Inflammatory macrophage treated with lipopolysaccharide for 1 hour (primary cell): ENCODE measurements at regions not wholly inside any gene's neighbourhood (a gene's known extent, or its start where the extent isn't known, plus 50 kb on each side); places are given as distances from the start of the nearest gene placed in this dataset.
A peak's percentile ranks its signal among the peaks of the same experiment; 100 is the strongest.

Source experiments
- DNase-seq, 2 donors: peaks; one replicate each; pipeline ENCODE4 v3.0.0-alpha.2; 2020 to 2022

GRCh38 chr2:129728035-129728972, 251.2 kb upstream of the RAB6C start:
- no peak for DNase-seq

DNA sequence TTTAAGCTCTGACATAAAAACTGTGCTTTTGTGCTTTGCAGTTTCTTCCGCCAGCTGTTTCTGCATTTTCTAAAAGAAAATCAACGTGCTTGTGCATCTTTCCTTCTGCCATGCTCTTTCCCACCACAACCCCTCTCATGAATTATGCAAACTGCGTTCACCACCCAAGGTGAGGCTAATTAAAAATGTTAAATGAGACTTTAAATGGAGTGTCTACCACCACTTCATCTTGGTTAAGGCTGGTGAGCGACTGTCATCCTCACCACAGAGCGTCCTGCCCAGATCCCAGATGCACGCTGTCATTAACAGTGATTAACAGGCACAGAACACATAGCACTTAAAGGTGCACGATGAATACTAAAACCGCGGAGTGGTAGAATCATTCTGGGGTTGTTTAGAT, 250.5 kb upstream of the RAB6C start:
- DNase-seq, result no peak

- no peak for DNase-seq
Observed at GRCh38 chr2:129729646-129730045, 249.8 kb upstream of the RAB6C start.

DNA sequence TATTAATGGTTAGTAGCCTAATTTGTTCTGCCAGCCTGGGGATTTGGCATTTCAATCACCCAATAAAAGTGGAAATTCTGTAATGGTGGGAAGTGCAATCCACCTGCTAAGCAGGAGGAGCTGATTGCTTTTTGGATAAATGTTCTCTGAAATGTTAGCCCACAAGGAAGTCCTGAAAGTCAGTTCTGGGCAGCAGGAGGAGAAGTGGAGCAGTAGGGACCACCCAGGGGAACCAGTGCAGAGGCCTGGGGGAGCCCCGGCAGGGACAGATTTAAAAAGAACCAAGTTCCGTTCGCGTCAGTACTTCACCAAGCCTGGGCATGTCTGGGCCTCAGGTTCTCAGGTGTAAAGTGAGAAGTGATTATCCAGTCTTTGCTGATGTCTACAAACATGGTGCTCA, 248.5 kb upstream of the RAB6C start:
- DNase-seq, result no peak

GRCh38 chr2:129731907-129732629, 247.4 kb upstream of the RAB6C start:
- no peak for DNase-seq

GRCh38 chr2:129732630-129733026, 246.8 kb upstream of the RAB6C start:
- DNase-seq, result no peak

DNA sequence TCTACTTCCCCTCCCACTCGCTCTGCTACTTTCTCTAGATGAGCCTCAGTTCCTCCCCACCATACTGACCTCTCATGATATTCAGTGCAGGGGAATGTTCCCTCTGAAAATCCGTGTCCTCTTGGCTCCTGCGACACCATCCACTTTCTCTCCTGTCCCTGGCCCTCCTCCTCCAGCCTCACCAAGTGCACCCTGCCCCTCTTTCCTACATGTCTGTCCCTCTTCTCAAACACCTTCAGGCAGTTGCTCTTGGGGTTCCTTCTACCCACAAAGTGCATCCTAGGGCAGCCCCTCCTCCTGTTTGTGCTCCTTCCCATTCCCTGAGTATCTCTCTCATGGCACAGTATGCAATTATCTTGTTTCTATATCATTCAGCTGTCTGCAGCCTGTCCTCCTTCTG, 246.4 kb upstream of the RAB6C start:
- DNase-seq, result no peak

GRCh38 chr2:129733579-129733978, 245.9 kb upstream of the RAB6C start:
- DNase-seq, result no peak

DNA sequence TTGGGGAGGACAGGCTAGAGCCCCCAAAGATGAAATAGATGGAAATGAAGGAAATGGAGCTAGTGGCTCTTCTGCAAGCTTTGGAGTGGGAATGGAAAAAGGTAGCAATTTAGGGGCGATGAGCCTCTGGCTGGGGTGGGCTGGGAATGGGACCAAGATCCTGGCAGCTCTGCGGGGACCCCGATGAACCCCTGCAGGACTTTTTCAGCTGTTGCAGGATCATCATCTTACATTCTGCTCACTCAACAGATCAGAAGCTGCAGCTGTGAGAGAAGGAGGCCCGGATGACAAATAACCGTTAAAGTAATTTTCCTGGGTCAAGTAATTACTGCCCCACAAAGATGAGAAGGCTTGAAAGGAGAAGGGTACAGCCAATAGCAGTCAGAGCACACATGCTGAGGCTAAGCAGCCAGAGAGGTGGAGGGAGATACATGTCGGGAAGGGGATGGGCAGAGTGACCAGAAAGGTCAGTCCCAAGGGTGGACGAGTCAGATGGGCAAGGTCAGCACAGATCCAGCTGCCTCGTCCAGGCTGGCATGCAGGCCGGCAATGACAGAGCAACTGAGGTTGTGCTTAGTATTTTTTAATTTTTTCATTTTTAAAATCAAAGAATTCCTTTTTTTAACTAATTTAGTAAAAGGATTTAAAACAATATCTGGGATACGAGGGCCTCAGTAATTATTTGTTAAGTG, 245.0 kb upstream of the RAB6C start:
- no peak for DNase-seq

GRCh38 chr2:129735576-129735975, 243.9 kb upstream of the RAB6C start:
- no peak for DNase-seq

DNA sequence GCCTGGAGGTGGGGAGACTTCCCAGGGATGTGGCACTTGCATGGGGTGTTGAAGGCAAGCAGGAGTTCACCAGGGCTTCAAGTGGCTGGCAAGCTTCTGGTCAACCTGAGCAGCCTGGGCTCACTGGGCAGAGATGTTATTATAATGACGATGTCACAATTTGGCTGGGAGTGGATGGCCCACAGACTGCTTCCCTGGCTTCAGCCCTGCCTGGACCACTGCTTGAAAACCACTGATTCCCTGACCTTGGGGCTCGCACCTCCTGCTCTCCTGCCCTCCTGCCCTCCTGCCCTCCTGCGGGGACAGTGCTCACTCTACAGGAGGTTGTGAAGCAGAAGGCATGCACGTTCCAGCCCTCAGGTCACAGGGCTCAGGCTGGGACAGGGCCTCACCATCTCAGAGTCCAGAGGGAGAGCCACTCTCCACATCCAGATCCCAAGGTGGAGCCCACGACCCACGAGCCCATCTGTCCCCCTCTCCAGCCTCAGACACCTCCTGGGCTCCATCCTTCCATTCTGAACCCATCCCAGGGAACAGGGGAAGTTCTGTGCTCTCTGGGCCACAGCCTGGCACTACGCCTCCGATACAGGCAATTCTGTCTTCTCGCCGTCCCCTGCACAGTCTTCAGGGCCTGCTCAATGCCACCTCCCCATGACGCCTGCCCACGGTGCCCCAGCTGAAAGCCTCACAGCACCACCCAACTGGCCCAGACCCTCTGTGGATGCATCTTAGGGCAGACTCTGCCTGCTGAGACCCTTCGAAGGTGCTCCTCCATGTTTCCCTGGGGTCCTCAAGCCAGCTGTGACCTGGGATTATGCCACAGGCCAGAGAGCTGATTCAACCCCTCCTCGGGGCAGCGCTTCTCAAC, 241.6 kb upstream of the RAB6C start:
- DNase-seq, result no peak

DNA sequence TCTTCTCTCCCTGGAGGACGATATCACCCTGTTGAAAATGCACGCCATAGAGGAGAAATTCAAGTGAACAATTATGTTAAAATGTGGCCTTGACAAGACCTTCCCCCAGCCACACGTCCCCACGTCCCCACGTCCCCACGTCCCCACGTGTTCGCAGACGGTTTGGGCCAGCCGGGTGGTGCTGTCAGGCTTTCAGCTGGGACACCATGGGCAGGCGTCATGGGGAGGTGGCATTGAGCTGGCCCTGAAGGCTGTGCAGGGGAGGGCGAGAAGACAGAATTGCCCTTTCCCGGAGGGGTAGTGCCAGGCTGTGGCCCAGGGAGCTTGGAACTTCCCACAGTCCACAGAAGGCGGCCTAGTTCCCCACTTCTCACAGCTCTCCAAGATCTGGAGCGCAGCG, 240.7 kb upstream of the RAB6C start:
- DNase-seq, result no peak

GRCh38 chr2:129740504-129740903, 239.0 kb upstream of the RAB6C start:
- DNase-seq, result no peak

- DNase-seq, result no peak
Observed at GRCh38 chr2:129741165-129741564, 238.3 kb upstream of the RAB6C start.

DNA sequence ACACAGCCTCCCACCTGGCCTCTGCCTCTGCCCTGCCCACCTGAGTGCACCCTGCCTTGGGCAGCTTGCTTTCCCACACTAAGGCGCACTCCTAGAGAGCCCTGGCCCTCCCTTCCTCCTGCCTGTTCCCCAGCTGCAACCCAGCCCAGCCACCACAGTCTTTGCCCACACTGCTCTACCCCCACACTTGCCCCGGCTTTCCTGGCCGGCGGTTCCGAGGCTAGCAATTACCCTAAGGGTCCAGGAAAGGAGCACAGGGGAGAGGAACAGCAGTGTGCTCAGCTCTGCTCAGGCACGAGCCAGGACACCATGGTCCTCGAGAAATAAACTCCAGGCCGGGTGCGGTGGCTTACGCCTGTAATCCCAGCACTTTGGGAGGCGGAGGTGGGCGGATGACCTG, 237.8 kb upstream of the RAB6C start:
- DNase-seq, result no peak

- DNase-seq, result no peak
Observed at GRCh38 chr2:129742415-129743180, 236.9 kb upstream of the RAB6C start.

DNA sequence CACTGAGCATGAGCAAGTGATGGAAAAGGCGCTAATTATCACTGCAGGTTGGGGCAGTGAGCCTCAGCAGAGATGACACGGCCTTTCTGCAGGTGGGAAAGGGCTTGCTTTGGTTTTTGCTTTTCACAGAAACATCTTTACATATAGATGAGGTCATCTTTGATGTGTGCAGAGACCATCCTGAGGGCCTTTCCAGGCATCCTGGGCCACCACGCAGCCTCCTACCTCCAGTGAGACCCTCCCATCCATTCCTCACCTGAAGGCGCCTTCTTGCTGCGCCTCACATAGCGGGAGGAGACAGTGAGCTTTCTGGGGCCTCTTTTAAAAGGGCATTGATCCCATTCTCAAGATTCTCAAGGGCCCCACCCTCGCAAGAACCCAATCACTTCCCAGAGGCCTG, 235.3 kb upstream of the RAB6C start:
- DNase-seq, result no peak

DNA sequence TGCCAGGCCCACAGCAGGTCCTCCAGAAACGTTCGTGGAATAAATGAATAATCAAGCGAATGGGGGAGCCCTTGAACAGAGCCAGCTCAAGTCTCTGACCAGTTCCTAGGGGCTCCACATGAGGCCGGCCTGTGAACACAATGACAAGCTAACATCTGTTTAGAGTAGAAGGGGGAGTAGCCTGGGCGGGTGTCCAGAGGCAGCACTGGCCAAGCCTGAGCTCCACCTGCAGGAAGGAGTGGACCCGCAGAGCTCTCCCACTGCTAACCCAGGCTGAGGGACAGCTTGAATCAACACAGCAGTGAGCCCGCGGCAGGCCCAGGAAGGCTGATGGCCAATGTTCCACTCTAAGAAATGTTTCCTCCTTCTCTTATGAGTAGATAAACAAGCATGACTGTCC, 234.8 kb upstream of the RAB6C start:
- no peak for DNase-seq

- DNase-seq, result no peak
Observed at GRCh38 chr2:129747500-129748125, 231.9 kb upstream of the RAB6C start.

DNA sequence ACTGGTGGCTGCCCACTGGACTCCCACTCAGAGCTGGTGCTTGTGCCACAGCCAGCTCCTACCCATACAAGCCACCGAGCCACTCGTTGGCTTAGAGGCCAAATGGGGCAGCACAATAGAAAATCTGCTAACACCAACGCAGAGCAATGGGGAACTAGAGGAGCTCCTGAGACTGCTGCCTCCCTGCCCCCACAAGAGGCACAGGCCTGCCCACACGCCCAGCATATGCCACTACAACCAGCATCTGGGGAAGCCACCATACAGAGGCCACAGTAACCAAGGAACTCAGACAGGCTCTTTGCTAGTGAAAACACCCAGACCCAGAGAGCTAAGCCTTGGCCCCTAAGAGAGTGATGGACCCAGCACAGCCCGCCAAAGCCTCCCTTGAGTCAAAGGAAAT, 231.2 kb upstream of the RAB6C start:
- peak; percentile 46 to 83 for DNase-seq

GRCh38 chr2:129748653-129749052, 230.8 kb upstream of the RAB6C start:
- no peak for DNase-seq
